ENCODE measurements at regions not wholly inside any gene's neighbourhood (a gene's known extent, or its start where the extent isn't known, plus 50 kb on each side); places are given as distances from the start of the nearest gene placed in this dataset.

DNA sequence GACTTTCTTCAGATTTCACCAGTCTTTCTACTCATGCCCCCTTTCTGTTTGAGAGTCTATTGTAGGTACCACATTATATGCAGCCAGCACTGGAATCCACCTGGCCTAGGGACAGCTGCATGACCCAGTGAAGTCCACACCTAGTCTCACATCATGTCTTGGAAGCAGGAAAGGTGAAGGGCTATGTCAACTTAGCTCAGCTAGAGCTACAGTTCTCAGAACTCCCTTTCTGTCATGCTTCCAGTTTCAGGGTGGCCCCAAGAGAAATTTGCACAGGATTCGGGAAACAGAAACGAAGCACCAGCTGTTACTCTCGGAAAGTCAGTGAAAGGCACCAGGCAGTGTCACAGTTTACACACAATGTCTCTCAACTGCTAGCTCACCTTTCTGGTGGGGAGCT, 51.6 kb upstream of the NLRP1 start:
- DNase-seq (ENCODE audit: low read depth), result no peak
- TF ChIP-seq, protein P1, sequence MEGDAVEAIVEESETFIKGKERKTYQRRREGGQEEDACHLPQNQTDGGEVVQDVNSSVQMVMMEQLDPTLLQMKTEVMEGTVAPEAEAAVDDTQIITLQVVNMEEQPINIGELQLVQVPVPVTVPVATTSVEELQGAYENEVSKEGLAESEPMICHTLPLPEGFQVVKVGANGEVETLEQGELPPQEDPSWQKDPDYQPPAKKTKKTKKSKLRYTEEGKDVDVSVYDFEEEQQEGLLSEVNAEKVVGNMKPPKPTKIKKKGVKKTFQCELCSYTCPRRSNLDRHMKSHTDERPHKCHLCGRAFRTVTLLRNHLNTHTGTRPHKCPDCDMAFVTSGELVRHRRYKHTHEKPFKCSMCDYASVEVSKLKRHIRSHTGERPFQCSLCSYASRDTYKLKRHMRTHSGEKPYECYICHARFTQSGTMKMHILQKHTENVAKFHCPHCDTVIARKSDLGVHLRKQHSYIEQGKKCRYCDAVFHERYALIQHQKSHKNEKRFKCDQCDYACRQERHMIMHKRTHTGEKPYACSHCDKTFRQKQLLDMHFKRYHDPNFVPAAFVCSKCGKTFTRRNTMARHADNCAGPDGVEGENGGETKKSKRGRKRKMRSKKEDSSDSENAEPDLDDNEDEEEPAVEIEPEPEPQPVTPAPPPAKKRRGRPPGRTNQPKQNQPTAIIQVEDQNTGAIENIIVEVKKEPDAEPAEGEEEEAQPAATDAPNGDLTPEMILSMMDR (IDR thresholded peaks at IDR 0.05; ENCODE audit: control insufficient read depth, insufficient read depth, low read depth, low read length, missing control alignments), result no peak
- no peak overlapping the region for H3K4me3 ChIP-seq (ENCODE audit: control insufficient read depth, low read depth, low read length)

DNA sequence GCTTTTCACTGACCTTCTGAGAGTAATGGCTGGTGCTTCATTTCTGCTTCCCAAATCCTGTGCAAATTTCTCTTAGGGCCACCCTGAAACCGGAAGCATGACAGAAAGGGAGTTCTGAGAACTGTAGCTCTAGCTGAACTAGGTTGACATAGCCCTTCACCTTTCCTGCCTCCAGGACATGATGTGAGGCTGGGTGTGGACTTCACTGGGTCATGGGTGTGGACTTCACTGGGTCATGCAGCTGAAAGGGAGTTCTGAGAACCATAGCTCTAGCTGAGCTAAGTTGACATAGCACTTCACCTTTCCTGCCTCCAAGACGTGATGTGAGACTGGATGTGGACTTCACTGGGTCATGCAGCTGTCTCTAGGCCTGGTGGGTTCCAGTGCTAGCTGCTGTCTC, 54.3 kb upstream of the NLRP1 start:
- no peak overlapping the region for H3K4me3 ChIP-seq (ENCODE audit: control insufficient read depth, low read depth, low read length)
- no peak for DNase-seq (ENCODE audit: low read depth)
- TF ChIP-seq, protein P1 (IDR thresholded peaks at IDR 0.05; ENCODE audit: control insufficient read depth, insufficient read depth, low read depth, low read length, missing control alignments), result no peak

DNA sequence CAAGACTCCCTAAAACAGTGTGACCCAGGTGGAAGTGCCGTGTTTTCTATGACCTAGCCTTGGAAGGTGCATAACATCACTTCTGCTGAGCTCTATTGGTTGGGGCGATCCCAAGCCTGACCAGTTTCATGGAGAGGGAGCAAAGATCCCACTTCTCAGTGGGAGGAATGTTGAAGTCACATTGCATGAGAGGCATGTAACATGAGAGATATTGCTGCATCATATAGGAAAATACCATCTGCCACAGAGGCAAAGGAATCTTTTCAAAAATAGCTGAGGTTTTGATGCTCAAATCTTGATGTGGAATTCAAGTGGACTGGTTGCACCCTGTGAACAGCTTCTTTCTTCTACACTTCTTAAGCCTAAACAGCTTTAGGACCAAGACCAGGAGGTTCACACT, 56.4 kb upstream of the NLRP1 start:
- DNase-seq (ENCODE audit: low read depth), result no peak
- TF ChIP-seq, protein P1 (IDR thresholded peaks at IDR 0.05; ENCODE audit: control insufficient read depth, insufficient read depth, low read depth, low read length, missing control alignments), result no peak
- no peak overlapping the region for H3K4me3 ChIP-seq (ENCODE audit: control insufficient read depth, low read depth, low read length)

DNA sequence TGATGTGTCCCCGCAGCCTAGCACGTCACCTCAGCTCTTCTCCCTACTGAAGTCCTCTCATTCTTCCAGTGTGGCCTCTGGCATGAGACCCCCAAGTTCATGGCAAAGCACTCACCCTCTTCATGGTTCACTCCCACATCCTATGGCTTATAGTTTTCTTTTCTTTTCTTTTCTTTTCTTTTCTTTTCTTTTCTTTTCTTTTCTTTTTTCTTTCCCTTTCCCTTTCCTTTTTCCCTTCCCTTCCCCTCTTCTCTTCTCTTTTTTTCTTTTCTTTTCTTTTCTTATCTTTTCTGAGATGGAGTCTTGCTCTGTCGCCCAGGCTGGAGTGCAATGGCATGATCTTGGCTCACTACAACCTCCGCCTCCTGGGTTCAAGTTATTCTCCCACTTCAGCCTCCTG, 58.4 kb upstream of the NLRP1 start:
- TF ChIP-seq, protein P1 (IDR thresholded peaks at IDR 0.05; ENCODE audit: control insufficient read depth, insufficient read depth, low read depth, low read length, missing control alignments), result no peak

DNA sequence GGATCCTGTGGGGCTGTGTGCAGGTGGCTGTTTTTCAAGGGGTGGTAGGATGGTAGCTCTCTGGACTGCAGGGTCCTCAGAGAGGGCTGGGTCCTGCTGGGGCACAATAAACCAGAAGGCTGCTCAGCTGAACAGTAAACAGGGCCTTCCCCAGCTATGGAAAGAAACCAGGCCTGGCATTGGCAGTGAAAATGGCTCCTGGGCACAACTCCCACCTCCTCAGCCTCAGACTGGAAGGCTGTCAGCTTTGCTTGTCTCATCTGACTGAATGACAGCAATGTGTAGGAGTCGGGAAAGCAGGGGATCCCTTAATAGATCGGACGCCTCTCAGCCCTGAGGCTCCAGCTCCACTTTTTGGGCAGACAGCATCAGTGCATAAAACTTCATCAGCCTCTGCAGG, 59.8 kb upstream of the NLRP1 start:
- TF ChIP-seq, protein P1 (IDR thresholded peaks at IDR 0.05; ENCODE audit: control insufficient read depth, insufficient read depth, low read depth, low read length, missing control alignments), result no peak
- DNase-seq (ENCODE audit: low read depth), result no peak
- H3K4me3 ChIP-seq (ENCODE audit: control insufficient read depth, low read depth, low read length), result no peak overlapping the region

More for the DNA sequence above, 58.4 kb upstream of the NLRP1 start:
- DNase-seq (ENCODE audit: low read depth), result no peak
- no peak overlapping the region for H3K4me3 ChIP-seq (ENCODE audit: control insufficient read depth, low read depth, low read length)

DNA sequence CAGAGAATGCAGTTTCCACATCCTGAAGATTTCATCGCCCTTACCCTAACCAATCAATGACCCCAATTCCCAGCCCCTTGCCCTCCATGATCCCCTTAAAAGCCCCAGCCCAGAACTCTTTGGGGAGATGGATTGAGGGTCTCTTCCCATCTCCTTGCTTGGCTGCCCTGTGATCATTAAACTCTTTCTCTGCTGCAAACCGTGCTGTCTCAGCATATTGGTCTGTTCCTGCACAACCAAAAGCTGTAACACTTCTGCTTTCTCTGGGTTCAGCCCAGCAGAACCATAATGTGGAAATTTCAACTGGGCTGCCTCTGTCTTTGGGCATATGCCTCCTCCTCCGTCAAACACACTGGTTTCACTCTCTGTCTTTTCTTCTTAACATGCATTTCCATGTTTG, 67.0 kb upstream of the NLRP1 start:
- H3K4me3 ChIP-seq (ENCODE audit: control insufficient read depth, low read depth, low read length), result no peak overlapping the region
- TF ChIP-seq, protein P1 (IDR thresholded peaks at IDR 0.05; ENCODE audit: control insufficient read depth, insufficient read depth, low read depth, low read length, missing control alignments), result no peak
- no peak for DNase-seq (ENCODE audit: low read depth)
